ENCODE measurements at regions not wholly inside any gene's neighbourhood (a gene's known extent, or its start where the extent isn't known, plus 50 kb on each side); places are given as distances from the start of the nearest gene placed in this dataset.

- no peaks in the 10 kb centered on the region for H3K27me3 ChIP-seq (replicated peaks in 2 of 5; ENCODE audit: control insufficient read depth in 4 of 5, insufficient read depth in 5 of 5, low read length in 4 of 5)
- CTCF ChIA-PET = no interaction called here
- peaks cover 0 to 11% (median 5%) of the 10 kb centered on the region in 4 experiments for H3K4me1 ChIP-seq (ENCODE audit: control extremely low read depth in 1 of 4, control insufficient read depth in 4 of 4, insufficient read depth in 4 of 4, low read length in 3 of 4)
- 100% methylated on average over 1 of the region's 1 CpG for WGBS (ENCODE audit: insufficient coverage)
- no peak for DNase-seq
- no peak overlapping the region for H3K4me3 ChIP-seq (ENCODE audit: control insufficient read depth in 1 of 7, extremely low read depth in 1 of 7, insufficient read depth in 4 of 7, low read depth in 2 of 7, low read length in 6 of 7)
- H3K9me3 ChIP-seq (ENCODE audit: control extremely low read depth in 1 of 5, control insufficient read depth in 4 of 5, insufficient read depth in 2 of 5, low read depth in 1 of 5, low read length in 4 of 5) = peaks cover 0 to 3% (median 3%) of the 10 kb centered on the region in 5 experiments
- no peak overlapping the region for H3K27ac ChIP-seq (ENCODE audit: insufficient read depth in 1 of 2, low read depth in 1 of 2, low read length in 2 of 2, poor library complexity in 1 of 2, severe bottlenecking in 2 of 2)
- POLR2A ChIA-PET = no interaction called here
- H3K36me3 ChIP-seq (ENCODE audit: control insufficient read depth in 4 of 4, insufficient read depth in 4 of 4, low read length in 3 of 4) = peaks cover 0 to 5% (median 4%) of the 10 kb centered on the region in 4 experiments
Measured at GRCh38 chr7:112876877-112877276, 86.7 kb upstream of the TMEM168 start.

DNA sequence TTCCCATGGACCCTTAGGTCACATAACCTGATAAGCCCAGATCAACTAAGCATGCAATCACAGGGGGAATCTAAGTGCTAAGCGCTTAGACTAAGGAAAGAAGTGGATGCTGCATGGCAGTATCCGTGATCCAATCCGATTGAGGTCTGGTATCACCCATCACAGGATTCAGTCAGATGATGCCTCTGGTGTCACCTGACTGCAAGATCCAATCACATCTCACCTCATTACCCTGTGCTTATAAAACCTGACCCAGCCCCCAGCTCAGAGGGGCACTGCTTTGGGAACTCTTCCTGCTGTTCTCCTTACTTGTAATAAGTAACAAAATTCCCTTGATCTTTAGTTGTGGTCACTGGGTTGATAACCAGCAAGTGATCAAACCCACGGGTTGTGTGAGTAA, 84.7 kb upstream of the TMEM168 start:
- Histone ChIP-seq H3K27me3 (replicated peaks in 2 of 5; ENCODE audit: control insufficient read depth in 4 of 5, insufficient read depth in 5 of 5, low read length in 4 of 5) (no peaks in the 10 kb centered on the region), H3K27ac (ENCODE audit: insufficient read depth in 1 of 2, low read depth in 1 of 2, low read length in 2 of 2, poor library complexity in 1 of 2, severe bottlenecking in 2 of 2) (no peak overlapping the region), H3K36me3 (ENCODE audit: control insufficient read depth in 4 of 4, insufficient read depth in 4 of 4, low read length in 3 of 4) (peaks cover 0 to 5% (median 2%) of the 10 kb centered on the region in 4 experiments), H3K9me3 (ENCODE audit: control extremely low read depth in 1 of 5, control insufficient read depth in 4 of 5, insufficient read depth in 2 of 5, low read depth in 1 of 5, low read length in 4 of 5) (peaks cover 0 to 4% (median 2%) of the 10 kb centered on the region in 5 experiments), H3K4me3 (ENCODE audit: control insufficient read depth in 1 of 7, extremely low read depth in 1 of 7, insufficient read depth in 4 of 7, low read depth in 2 of 7, low read length in 6 of 7) (no peak overlapping the region), H3K4me1 (ENCODE audit: control extremely low read depth in 1 of 4, control insufficient read depth in 4 of 4, insufficient read depth in 4 of 4, low read length in 3 of 4) (peaks cover 0 to 4% (median 1%) of the 10 kb centered on the region in 4 experiments)
- 96% methylated on average over 3 of the region's 4 CpGs for WGBS (ENCODE audit: insufficient coverage)
- no peak for DNase-seq
- ChIA-PET POLR2A (no interaction called here), CTCF (no interaction called here)

GRCh38 chr7:112873831-112874553, 83.8 kb upstream of the TMEM168 start:
- peak in 2 of 3 donors; percentile 43 to 55 for DNase-seq
- WGBS (ENCODE audit: insufficient coverage) = no CpG with 5 or more reads among the region's 4 CpGs
- H3K9me3 ChIP-seq (ENCODE audit: control extremely low read depth in 1 of 5, control insufficient read depth in 4 of 5, insufficient read depth in 2 of 5, low read depth in 1 of 5, low read length in 4 of 5) = peaks cover 0 to 10% (median 2%) of the 10 kb centered on the region in 5 experiments
- H3K4me1 ChIP-seq (ENCODE audit: control extremely low read depth in 1 of 4, control insufficient read depth in 4 of 4, insufficient read depth in 4 of 4, low read length in 3 of 4) = peaks cover 0 to 4% (median 1%) of the 10 kb centered on the region in 4 experiments
- POLR2A ChIA-PET = no interaction called here
- H3K27me3 ChIP-seq (replicated peaks in 2 of 5; ENCODE audit: control insufficient read depth in 4 of 5, insufficient read depth in 5 of 5, low read length in 4 of 5) = no peaks in the 10 kb centered on the region
- H3K36me3 ChIP-seq (ENCODE audit: control insufficient read depth in 4 of 4, insufficient read depth in 4 of 4, low read length in 3 of 4) = peaks cover 0 to 6% (median 2%) of the 10 kb centered on the region in 4 experiments
- H3K27ac ChIP-seq (ENCODE audit: insufficient read depth in 1 of 2, low read depth in 1 of 2, low read length in 2 of 2, poor library complexity in 1 of 2, severe bottlenecking in 2 of 2) = no peak overlapping the region
- H3K4me3 ChIP-seq (ENCODE audit: control insufficient read depth in 1 of 7, extremely low read depth in 1 of 7, insufficient read depth in 4 of 7, low read depth in 2 of 7, low read length in 6 of 7) = no peak overlapping the region
- CTCF ChIA-PET = interaction anchor here (0.8 kb wide), 1 partner anchor 10 kb away, joined by 3 read pairs; no protein-coding TSS in a partner anchor

DNA sequence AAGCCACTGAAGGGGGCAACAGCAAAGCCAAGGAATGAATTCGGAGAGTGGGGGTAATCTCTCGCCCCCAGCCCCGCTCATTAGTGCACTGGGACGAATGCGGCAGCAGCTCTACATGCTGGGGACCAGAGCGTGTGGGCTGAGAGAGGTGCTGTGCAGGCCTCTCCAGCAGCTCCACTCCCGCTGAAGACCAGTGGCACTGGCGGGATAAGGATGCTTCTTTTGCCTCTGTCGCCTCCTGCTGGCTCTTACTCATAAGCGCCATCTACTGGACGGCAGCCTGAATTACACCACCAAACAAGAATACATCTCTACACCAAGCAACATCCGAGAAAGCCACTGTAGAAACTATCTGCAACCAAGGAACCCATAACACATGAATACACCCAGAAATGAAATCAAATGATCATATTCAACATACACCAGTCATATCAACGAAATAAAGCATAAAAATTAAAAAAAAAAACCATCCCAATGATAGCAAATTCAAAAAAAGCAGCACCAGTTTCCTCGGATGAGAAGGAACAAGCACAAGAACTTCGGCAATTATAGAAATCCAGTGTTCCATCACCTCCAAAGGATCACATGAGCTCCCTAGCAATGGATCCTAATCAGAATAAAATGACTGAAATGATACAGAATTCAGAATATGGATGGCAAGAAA, 79.0 kb upstream of the TMEM168 start:
- CTCF ChIA-PET = interaction anchor here (1.7 kb wide), 1 partner anchor 10 kb away, joined by 5 read pairs; no protein-coding TSS in a partner anchor
- peaks cover 0 to 9% (median 0%) of the 10 kb centered on the region in 5 experiments for H3K9me3 ChIP-seq (ENCODE audit: control extremely low read depth in 1 of 5, control insufficient read depth in 4 of 5, insufficient read depth in 2 of 5, low read depth in 1 of 5, low read length in 4 of 5)
- no peak overlapping the region for H3K27ac ChIP-seq (ENCODE audit: insufficient read depth in 1 of 2, low read depth in 1 of 2, low read length in 2 of 2, poor library complexity in 1 of 2, severe bottlenecking in 2 of 2)
- WGBS (ENCODE audit: insufficient coverage) = over 99% methylated on average over 10 of the region's 15 CpGs
- POLR2A ChIA-PET = no interaction called here
- DNase-seq = peak; percentile 25 to 60 (median 55)
- no peaks in the 10 kb centered on the region for H3K27me3 ChIP-seq (replicated peaks in 2 of 5; ENCODE audit: control insufficient read depth in 4 of 5, insufficient read depth in 5 of 5, low read length in 4 of 5)
- peaks cover 0 to 4% (median 0%) of the 10 kb centered on the region in 4 experiments for H3K36me3 ChIP-seq (ENCODE audit: control insufficient read depth in 4 of 4, insufficient read depth in 4 of 4, low read length in 3 of 4)
- H3K4me1 ChIP-seq (ENCODE audit: control extremely low read depth in 1 of 4, control insufficient read depth in 4 of 4, insufficient read depth in 4 of 4, low read length in 3 of 4) = peaks cover 0 to 7% (median 1%) of the 10 kb centered on the region in 4 experiments
- no peak overlapping the region for H3K4me3 ChIP-seq (ENCODE audit: control insufficient read depth in 1 of 7, extremely low read depth in 1 of 7, insufficient read depth in 4 of 7, low read depth in 2 of 7, low read length in 6 of 7)

- H3K4me1 ChIP-seq (ENCODE audit: control extremely low read depth in 1 of 4, control insufficient read depth in 4 of 4, insufficient read depth in 4 of 4, low read length in 3 of 4) = peaks cover 0 to 7% (median 1%) of the 10 kb centered on the region in 4 experiments
- no peak overlapping the region for H3K27ac ChIP-seq (ENCODE audit: insufficient read depth in 1 of 2, low read depth in 1 of 2, low read length in 2 of 2, poor library complexity in 1 of 2, severe bottlenecking in 2 of 2)
- peaks cover 0 to 11% (median 1%) of the 10 kb centered on the region in 5 experiments for H3K9me3 ChIP-seq (ENCODE audit: control extremely low read depth in 1 of 5, control insufficient read depth in 4 of 5, insufficient read depth in 2 of 5, low read depth in 1 of 5, low read length in 4 of 5)
- WGBS (ENCODE audit: insufficient coverage) = 100% methylated on average over 4 of the region's 4 CpGs
- ChIA-PET CTCF (interaction anchor here (1.7 kb wide), 1 partner anchor 10 kb away, joined by 5 read pairs; no protein-coding TSS in a partner anchor), POLR2A (no interaction called here)
- no peak for DNase-seq
- peaks cover 0 to 4% (median 0%) of the 10 kb centered on the region in 4 experiments for H3K36me3 ChIP-seq (ENCODE audit: control insufficient read depth in 4 of 4, insufficient read depth in 4 of 4, low read length in 3 of 4)
- H3K27me3 ChIP-seq (replicated peaks in 2 of 5; ENCODE audit: control insufficient read depth in 4 of 5, insufficient read depth in 5 of 5, low read length in 4 of 5) = no peaks in the 10 kb centered on the region
- H3K4me3 ChIP-seq (ENCODE audit: control insufficient read depth in 1 of 7, extremely low read depth in 1 of 7, insufficient read depth in 4 of 7, low read depth in 2 of 7, low read length in 6 of 7) = no peak overlapping the region
Measured at GRCh38 chr7:112868609-112869008, 78.4 kb upstream of the TMEM168 start.

DNA sequence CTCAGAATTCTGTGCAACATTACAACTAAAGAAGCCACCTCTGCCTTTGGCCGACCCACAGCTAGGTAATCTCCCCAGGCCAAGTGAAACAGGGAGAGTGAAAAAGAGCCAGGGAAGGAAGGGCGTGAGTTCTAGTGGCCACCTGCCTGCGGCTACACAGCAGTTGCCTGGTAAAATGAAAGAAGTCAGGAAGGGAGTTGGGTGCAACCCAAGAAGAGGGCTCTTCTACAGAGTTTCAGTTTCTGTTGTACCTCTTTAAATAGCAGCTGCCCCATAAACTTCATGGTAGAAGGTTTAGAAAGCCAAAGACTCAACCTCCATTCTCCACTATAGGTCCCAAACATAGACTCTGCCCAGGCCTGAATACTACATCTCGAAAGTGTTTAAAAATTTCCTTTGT, 76.2 kb upstream of the TMEM168 start:
- Histone ChIP-seq H3K27me3 (replicated peaks in 2 of 5; ENCODE audit: control insufficient read depth in 4 of 5, insufficient read depth in 5 of 5, low read length in 4 of 5) (no peaks in the 10 kb centered on the region), H3K9me3 (ENCODE audit: control extremely low read depth in 1 of 5, control insufficient read depth in 4 of 5, insufficient read depth in 2 of 5, low read depth in 1 of 5, low read length in 4 of 5) (peaks cover 0 to 11% (median 2%) of the 10 kb centered on the region in 5 experiments), H3K4me3 (ENCODE audit: control insufficient read depth in 1 of 7, extremely low read depth in 1 of 7, insufficient read depth in 4 of 7, low read depth in 2 of 7, low read length in 6 of 7) (peak overlapping the region in 2 of 7 experiments; percentile 11 to 34), H3K27ac (ENCODE audit: insufficient read depth in 1 of 2, low read depth in 1 of 2, low read length in 2 of 2, poor library complexity in 1 of 2, severe bottlenecking in 2 of 2) (peak overlapping the region in 1 of 2 experiments; percentile 11), H3K4me1 (ENCODE audit: control extremely low read depth in 1 of 4, control insufficient read depth in 4 of 4, insufficient read depth in 4 of 4, low read length in 3 of 4) (peaks cover 0 to 7% (median 1%) of the 10 kb centered on the region in 4 experiments), H3K36me3 (ENCODE audit: control insufficient read depth in 4 of 4, insufficient read depth in 4 of 4, low read length in 3 of 4) (peaks cover 0 to 6% (median 3%) of the 10 kb centered on the region in 4 experiments)
- WGBS (ENCODE audit: insufficient coverage) = 64% methylated on average over 3 of the region's 4 CpGs
- CTCF ChIA-PET = no interaction called here
- peak in 2 of 3 donors; percentile 22 to 42 for DNase-seq
- POLR2A ChIA-PET = interaction anchor here (0.6 kb wide), 1 partner anchor 1554 kb away, joined by 3 read pairs; no protein-coding TSS in a partner anchor

- Histone ChIP-seq H3K36me3 (ENCODE audit: control insufficient read depth in 4 of 4, insufficient read depth in 4 of 4, low read length in 3 of 4) (peaks cover 0 to 6% (median 3%) of the 10 kb centered on the region in 4 experiments), H3K27me3 (replicated peaks in 2 of 5; ENCODE audit: control insufficient read depth in 4 of 5, insufficient read depth in 5 of 5, low read length in 4 of 5) (no peaks in the 10 kb centered on the region), H3K4me1 (ENCODE audit: control extremely low read depth in 1 of 4, control insufficient read depth in 4 of 4, insufficient read depth in 4 of 4, low read length in 3 of 4) (peaks cover 0 to 7% (median 1%) of the 10 kb centered on the region in 4 experiments), H3K4me3 (ENCODE audit: control insufficient read depth in 1 of 7, extremely low read depth in 1 of 7, insufficient read depth in 4 of 7, low read depth in 2 of 7, low read length in 6 of 7) (no peak overlapping the region), H3K9me3 (ENCODE audit: control extremely low read depth in 1 of 5, control insufficient read depth in 4 of 5, insufficient read depth in 2 of 5, low read depth in 1 of 5, low read length in 4 of 5) (peaks cover 0 to 8% (median 2%) of the 10 kb centered on the region in 5 experiments), H3K27ac (ENCODE audit: insufficient read depth in 1 of 2, low read depth in 1 of 2, low read length in 2 of 2, poor library complexity in 1 of 2, severe bottlenecking in 2 of 2) (no peak overlapping the region)
- ChIA-PET POLR2A (no interaction called here), CTCF (no interaction called here)
- DNase-seq = no peak
Measured at GRCh38 chr7:112864380-112864779, 74.2 kb upstream of the TMEM168 start.

Data from common myeloid progenitor, CD34-positive (primary cell).